Mammary epithelial cell (primary cell): ENCODE measurements at regions not wholly inside any gene's neighbourhood (a gene's known extent, or its start where the extent isn't known, plus 50 kb on each side); places are given as distances from the start of the nearest gene placed in this dataset.

Experiments
- CTCF ChIP-seq, 2 donors: IDR thresholded peaks in 1 of 2; conservative IDR thresholded peaks in 1 of 2; 2 replicates each; pipeline ENCODE4 v1.5.1; 2011 to 2012; ENCODE audit warnings: inconsistent platforms in 2 of 2, low read length in 2 of 2, mild to moderate bottlenecking in 2 of 2, control low read depth in 1 of 2, low read depth in 1 of 2; ENCODE audit not compliant: insufficient read depth in 1 of 2; ENCODE audit errors: extremely low read depth in 1 of 2
- EZH2 ChIP-seq: IDR thresholded peaks from 2 replicates; pipeline ENCODE4 v1.6.1; 2012; ENCODE audit warnings: low read length, inconsistent platforms, borderline replicate concordance

DNA sequence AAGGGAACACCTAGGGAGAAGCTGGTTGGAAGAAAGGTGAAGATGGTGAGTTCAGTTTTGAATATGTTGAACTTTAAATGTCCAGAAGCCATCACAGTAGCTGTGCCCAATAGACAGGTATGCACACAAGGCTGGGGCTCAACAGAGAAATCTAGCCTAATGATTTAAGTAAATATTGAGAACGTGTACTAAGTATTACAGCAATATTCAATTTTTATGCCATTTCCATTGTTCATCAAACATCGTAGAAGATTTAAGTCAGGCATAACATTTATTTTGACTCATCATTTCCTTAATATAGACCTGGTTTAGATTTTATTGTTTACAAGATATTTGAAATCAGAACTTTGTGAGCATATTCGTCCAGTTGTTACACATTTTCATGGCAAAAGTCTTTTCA lies 116.4 kb downstream of the HPGD start:
- TF ChIP-seq CTCF (conservative IDR thresholded peaks at IDR 0.05 in 1 of 2, IDR thresholded peaks at IDR 0.05 in 1 of 2; ENCODE audit: extremely low read depth in 1 of 2, insufficient read depth in 1 of 2, low read depth in 1 of 2, low read length in 2 of 2) (no peak), EZH2 (no peak)
